Naive thymus-derived CD4-positive, alpha-beta T cell (primary cell): ENCODE measurements at regions not wholly inside any gene's neighbourhood (a gene's known extent, or its start where the extent isn't known, plus 50 kb on each side); places are given as distances from the start of the nearest gene placed in this dataset.
"Not testable (repeated sequence)": the region's sequence is repeated elsewhere in the genome, so short reads cannot be mapped to it uniquely, and the experiment has no call there.

Source experiments
- ATAC-seq: fragments of 150-1000 bp; cut with Tn5 transposase; 2 replicates; pipeline ENCODE4 v1.10.0; 2021; ENCODE audit warnings: mild to moderate bottlenecking, moderate library complexity
- CTCF ChIA-PET: fragments of 350-600 bp; sonication (Branson Sonifier 250); formaldehyde crosslinking; loops from one replicate; lab custom pipeline; 2021; ENCODE audit warnings: antibody characterized with exemption; lab: Charles Lee
- POLR2A ChIA-PET: fragments of 350-600 bp; sonication (Branson Sonifier 250); formaldehyde crosslinking; loops from one replicate; lab custom pipeline; 2021; ENCODE audit warnings: antibody characterized with exemption, inconsistent platforms; lab: Charles Lee
- DNase-seq, 9 donors: peaks; one replicate each; pipeline versions ENCODE4 v3.0.0 to v3.0.0-alpha.2; 2020 to 2022; ENCODE audit warnings: mixed read lengths in 1 of 9
- H3K27ac ChIP-seq: one replicate; pipeline ENCODE4 v1.7.0; 2013; ENCODE audit warnings: mild to moderate bottlenecking, low read depth, low read length, moderate library complexity
- H3K27me3 ChIP-seq, 2 donors: one replicate each; pipeline ENCODE4 v1.7.0; 2013; ENCODE audit warnings: low read length in 2 of 2, mild to moderate bottlenecking in 2 of 2, moderate library complexity in 2 of 2; ENCODE audit not compliant: control insufficient read depth in 2 of 2, insufficient read depth in 2 of 2
- H3K36me3 ChIP-seq, 3 experiments: 1 replicate in 2 of 3; 2 replicates in 1 of 3; pipeline ENCODE4 v1.7.0; 2013; ENCODE audit warnings: low read length in 3 of 3, mild to moderate bottlenecking in 3 of 3, moderate library complexity in 1 of 3; ENCODE audit not compliant: insufficient read depth in 3 of 3, control insufficient read depth in 2 of 3
- H3K4me1 ChIP-seq, 2 donors: one replicate each; pipeline ENCODE4 v1.7.0; 2013; ENCODE audit warnings: low read length in 2 of 2, mild to moderate bottlenecking in 2 of 2, moderate library complexity in 1 of 2; ENCODE audit not compliant: control insufficient read depth in 2 of 2, insufficient read depth in 2 of 2
- H3K4me3 ChIP-seq: 2 replicates; pipeline ENCODE4 v1.7.0; 2013; ENCODE audit warnings: mild to moderate bottlenecking, low read length
- H3K9me3 ChIP-seq, 3 experiments: 1 replicate in 2 of 3; 2 replicates in 1 of 3; pipeline ENCODE4 v1.7.0; 2013; ENCODE audit warnings: low read length in 3 of 3; ENCODE audit not compliant: control insufficient read depth in 2 of 3
- H3K27ac Mint-ChIP-seq, 9 donors: one replicate each; pipeline ENCODE4 v1.8.0; 2020 to 2022; ENCODE audit warnings: mixed read lengths in 9 of 9, mild to moderate bottlenecking in 8 of 9, moderate library complexity in 5 of 9, inconsistent platforms in 2 of 9
- H3K27me3 Mint-ChIP-seq, 5 donors: one replicate each; pipeline ENCODE4 v1.8.0; 2021 to 2022; ENCODE audit warnings: mixed read lengths in 5 of 5, mild to moderate bottlenecking in 1 of 5
- H3K36me3 Mint-ChIP-seq, 5 donors: one replicate each; pipeline ENCODE4 v1.8.0; 2020 to 2022; ENCODE audit warnings: mixed read lengths in 5 of 5, mild to moderate bottlenecking in 3 of 5, inconsistent platforms in 1 of 5
- H3K4me1 Mint-ChIP-seq, 7 donors: one replicate each; pipeline ENCODE4 v1.8.0; 2020 to 2022; ENCODE audit warnings: mixed read lengths in 7 of 7, mild to moderate bottlenecking in 3 of 7, inconsistent platforms in 1 of 7
- H3K4me3 Mint-ChIP-seq, 10 donors: one replicate each; pipeline ENCODE4 v1.8.0; 2020 to 2022; ENCODE audit warnings: mild to moderate bottlenecking in 10 of 10, mixed read lengths in 10 of 10, moderate library complexity in 6 of 10, inconsistent platforms in 2 of 10
- H3K9me3 Mint-ChIP-seq, 11 donors: one replicate each; pipeline ENCODE4 v1.8.0; 2020 to 2022; ENCODE audit warnings: mixed read lengths in 11 of 11, mild to moderate bottlenecking in 4 of 11, inconsistent platforms in 1 of 11, moderate library complexity in 1 of 11
- intact Hi-C, 2 donors: fragments of 100-400 bp; cut with micrococcal nuclease; formaldehyde crosslinking; loops; one replicate each; pipeline ENCODE4 v1.15.1; 2023

DNA sequence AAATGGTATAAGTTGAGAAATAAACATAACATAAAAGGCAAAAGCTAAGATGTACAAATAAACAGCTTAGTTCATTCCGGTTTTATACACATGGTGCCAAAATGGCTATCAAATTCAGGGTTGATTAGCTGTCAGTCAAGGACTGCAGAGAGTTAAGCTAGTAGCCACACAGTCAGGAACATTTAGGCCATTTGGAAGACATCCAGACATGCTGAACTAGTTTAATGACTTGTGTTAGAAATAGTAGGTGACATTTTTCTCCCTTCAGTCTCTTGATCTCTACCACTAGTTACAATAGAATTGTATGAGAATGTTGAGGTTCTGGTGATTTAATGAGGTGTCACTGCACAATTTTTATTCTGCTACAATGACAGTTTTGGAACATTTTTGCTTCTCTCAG lies 394.4 kb upstream of the SPHKAP start:
- Histone ChIP-seq H3K27ac (no peak overlapping the region), H3K36me3 (no peaks in the 10 kb centered on the region), H3K27me3 (no peaks in the 10 kb centered on the region), H3K9me3 (no peaks in the 10 kb centered on the region), H3K4me3 (no peak overlapping the region), H3K4me1 (no peaks in the 10 kb centered on the region)
- H3K27me3 Mint-ChIP-seq, result no peaks in the 10 kb centered on the region
- ChIA-PET CTCF (no interaction called here), POLR2A (no interaction called here)
- no peaks in the 10 kb centered on the region for H3K4me1 Mint-ChIP-seq
- no peaks in the 10 kb centered on the region for H3K36me3 Mint-ChIP-seq
- no peak overlapping the region for H3K4me3 Mint-ChIP-seq
- DNase-seq (no peak), ATAC-seq (no peak)
- H3K27ac Mint-ChIP-seq, result no peak overlapping the region
- peaks cover 0 to 17% (median 0%) of the 10 kb centered on the region in 11 donors for H3K9me3 Mint-ChIP-seq
- intact Hi-C loops, result no loop called here

DNA sequence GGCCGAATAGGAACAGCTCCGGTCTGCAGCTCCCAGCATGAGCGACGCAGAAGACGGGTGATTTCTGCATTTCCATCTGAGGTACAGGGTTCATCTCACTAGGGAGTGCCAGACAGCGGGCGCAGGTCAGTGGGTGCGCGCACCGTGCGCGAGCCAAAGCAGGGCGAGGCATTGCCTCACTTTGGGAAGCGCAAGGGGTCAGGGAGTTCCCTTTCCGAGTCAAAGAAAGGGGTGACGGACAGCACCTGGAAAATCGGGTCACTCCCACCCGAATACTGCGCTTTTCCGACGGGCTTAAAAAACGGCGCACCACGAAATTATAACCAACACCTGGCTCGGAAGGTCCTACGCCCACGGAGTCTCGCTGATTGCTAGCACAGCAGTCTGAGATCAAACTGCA lies 386.8 kb upstream of the SPHKAP start:
- H3K36me3 Mint-ChIP-seq, DNase-seq, H3K27me3 Mint-ChIP-seq, H3K36me3 ChIP-seq, CTCF ChIA-PET, ATAC-seq, H3K4me3 ChIP-seq, H3K4me1 ChIP-seq, H3K9me3 ChIP-seq, H3K27ac Mint-ChIP-seq, H3K27ac ChIP-seq, H3K4me1 Mint-ChIP-seq, intact Hi-C loops, H3K27me3 ChIP-seq, POLR2A ChIA-PET, H3K4me3 Mint-ChIP-seq: not testable (repeated sequence)
- H3K9me3 Mint-ChIP-seq, result peaks cover 0 to 16% (median 0%) of the 10 kb centered on the region in 11 donors

DNA sequence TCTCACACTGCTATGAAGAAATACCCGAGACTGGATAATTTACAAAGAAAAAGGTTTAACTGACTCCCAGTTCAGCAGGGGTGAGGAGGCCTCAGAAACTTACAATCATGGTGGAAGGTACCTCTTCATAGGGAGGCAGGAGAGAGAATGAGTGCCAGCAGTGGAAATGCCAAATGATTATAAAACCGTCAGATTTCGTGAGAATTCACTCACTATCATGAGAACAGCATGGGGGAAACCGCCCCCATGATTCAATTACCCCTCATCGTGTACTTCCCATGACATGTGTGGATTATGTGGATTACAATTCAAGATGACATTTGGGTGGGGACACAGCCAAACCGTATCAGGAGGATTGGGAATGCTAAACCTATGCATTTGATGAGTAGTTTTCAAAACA lies 380.3 kb upstream of the SPHKAP start:
- Mint-ChIP-seq H3K4me3 (no peak overlapping the region), H3K9me3 (peaks cover 0 to 21% (median 3%) of the 10 kb centered on the region in 11 donors), H3K27me3 (no peaks in the 10 kb centered on the region), H3K4me1 (no peaks in the 10 kb centered on the region), H3K36me3 (no peaks in the 10 kb centered on the region), H3K27ac (no peak overlapping the region)
- ChIA-PET CTCF (interaction anchor here (0.6 kb wide), 1 partner anchor 675 kb away, joined by 4 read pairs; no protein-coding TSS in a partner anchor), POLR2A (no interaction called here)
- Histone ChIP-seq H3K27me3 (no peaks in the 10 kb centered on the region), H3K27ac (no peak overlapping the region), H3K9me3 (no peaks in the 10 kb centered on the region), H3K36me3 (no peaks in the 10 kb centered on the region), H3K4me1 (no peaks in the 10 kb centered on the region), H3K4me3 (no peak overlapping the region)
- no peak for DNase-seq
- no peak for ATAC-seq
- intact Hi-C loops, result no loop called here

DNA sequence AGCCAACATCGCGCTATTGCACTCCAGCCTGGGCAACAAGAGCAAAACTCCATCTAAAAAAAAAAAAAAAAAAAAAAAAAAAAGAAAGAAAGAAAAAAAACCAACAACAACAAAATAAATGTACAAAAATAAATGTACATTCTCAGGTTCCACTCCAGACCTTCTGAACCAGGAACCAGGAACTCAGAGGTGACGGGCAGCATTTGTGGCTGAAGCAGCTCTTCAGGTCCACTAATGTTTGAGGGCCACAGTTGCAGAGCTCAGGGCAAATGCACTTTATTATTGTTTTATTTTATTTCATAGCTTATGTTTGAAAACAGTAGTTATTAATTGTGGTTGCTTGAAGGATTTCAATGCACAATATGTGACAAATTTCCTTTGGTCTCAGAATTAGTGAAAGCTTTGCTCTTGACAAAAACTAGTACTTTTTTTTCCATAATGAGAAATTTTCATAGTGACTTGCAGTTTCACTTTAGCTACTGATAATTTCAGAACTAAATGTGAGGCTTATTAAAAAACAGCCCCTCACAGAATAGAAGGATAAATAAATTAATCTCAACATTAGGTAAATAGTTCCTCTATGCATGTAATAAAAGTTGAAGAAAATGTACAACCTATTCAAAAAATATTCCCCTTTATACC lies 378.4 kb upstream of the SPHKAP start:
- intact Hi-C loops, result no loop called here
- Histone ChIP-seq H3K4me3 (no peak overlapping the region), H3K36me3 (no peaks in the 10 kb centered on the region), H3K27me3 (no peaks in the 10 kb centered on the region), H3K9me3 (no peaks in the 10 kb centered on the region), H3K4me1 (no peaks in the 10 kb centered on the region), H3K27ac (no peak overlapping the region)
- ChIA-PET POLR2A (no interaction called here), CTCF (no interaction called here)
- ATAC-seq (no peak), DNase-seq (no peak)
- Mint-ChIP-seq H3K27me3 (no peaks in the 10 kb centered on the region), H3K9me3 (peaks cover 0 to 19% (median 2%) of the 10 kb centered on the region in 11 donors), H3K36me3 (no peaks in the 10 kb centered on the region), H3K27ac (no peak overlapping the region), H3K4me3 (no peak overlapping the region), H3K4me1 (no peaks in the 10 kb centered on the region)

DNA sequence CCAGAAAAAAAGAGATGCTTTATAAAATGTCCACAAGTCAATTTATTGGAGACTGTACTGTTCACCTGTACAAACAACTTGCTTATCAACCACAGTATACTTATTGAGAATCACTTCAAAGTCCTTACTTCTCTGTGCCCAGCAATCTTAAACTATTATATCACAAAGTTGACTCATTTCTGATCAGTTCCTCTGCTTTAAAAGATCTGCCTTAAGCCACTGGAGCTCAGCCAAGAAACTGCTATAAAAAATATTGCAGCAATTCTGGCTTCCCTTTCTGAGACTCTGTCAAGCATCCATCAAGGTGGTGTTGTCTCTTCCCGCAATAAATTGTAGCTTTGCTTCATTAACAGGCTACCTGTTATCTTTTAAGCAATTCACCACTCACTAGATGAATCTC lies 375.2 kb upstream of the SPHKAP start:
- Mint-ChIP-seq H3K27me3 (no peaks in the 10 kb centered on the region), H3K4me3 (no peak overlapping the region), H3K9me3 (peaks cover 0 to 15% (median 1%) of the 10 kb centered on the region in 11 donors), H3K27ac (no peak overlapping the region), H3K36me3 (no peaks in the 10 kb centered on the region), H3K4me1 (no peaks in the 10 kb centered on the region)
- CTCF ChIA-PET, result no interaction called here
- Histone ChIP-seq H3K4me1 (no peaks in the 10 kb centered on the region), H3K36me3 (no peaks in the 10 kb centered on the region), H3K27ac (no peak overlapping the region), H3K27me3 (no peaks in the 10 kb centered on the region), H3K4me3 (no peak overlapping the region), H3K9me3 (no peaks in the 10 kb centered on the region)
- ATAC-seq (no peak), DNase-seq (no peak)
- POLR2A ChIA-PET, result no interaction called here
- intact Hi-C loops, result no loop called here

DNA sequence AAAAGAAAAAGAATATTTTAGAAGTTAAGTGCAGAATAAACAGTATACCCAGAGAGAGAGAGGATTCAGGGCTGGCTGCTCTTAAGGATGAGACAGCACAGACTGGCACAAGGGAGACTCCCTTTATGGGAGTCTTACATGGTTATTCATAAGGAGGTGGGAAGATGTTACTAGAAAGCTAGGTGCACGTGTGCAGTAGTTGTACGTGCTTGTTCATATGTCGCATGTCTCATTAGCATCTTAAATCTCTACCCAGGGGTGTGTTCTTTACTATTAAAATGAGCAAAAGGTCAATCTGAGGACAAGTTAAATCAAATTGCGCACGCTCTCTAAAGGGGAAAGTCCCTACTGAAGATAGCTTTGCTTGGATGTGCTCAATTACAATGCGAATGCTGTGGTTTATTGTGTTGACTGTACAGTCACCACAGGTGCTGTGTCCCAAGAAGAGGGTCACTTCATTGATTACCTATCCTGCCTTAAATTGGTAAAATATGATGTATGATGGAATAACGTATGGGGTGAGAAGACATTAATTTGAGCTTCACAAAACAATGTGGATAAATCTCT lies 368.0 kb upstream of the SPHKAP start:
- DNase-seq (no peak), ATAC-seq (no peak)
- Mint-ChIP-seq H3K27me3 (no peaks in the 10 kb centered on the region), H3K36me3 (no peaks in the 10 kb centered on the region), H3K4me3 (no peak overlapping the region), H3K4me1 (no peaks in the 10 kb centered on the region), H3K9me3 (peaks cover 0 to 16% (median under 1%) of the 10 kb centered on the region in 11 donors), H3K27ac (no peak overlapping the region)
- Histone ChIP-seq H3K27me3 (no peaks in the 10 kb centered on the region), H3K36me3 (no peaks in the 10 kb centered on the region), H3K4me3 (no peak overlapping the region), H3K27ac (no peak overlapping the region), H3K9me3 (no peaks in the 10 kb centered on the region), H3K4me1 (no peaks in the 10 kb centered on the region)
- intact Hi-C loops, result no loop called here
- ChIA-PET CTCF (no interaction called here), POLR2A (no interaction called here)

DNA sequence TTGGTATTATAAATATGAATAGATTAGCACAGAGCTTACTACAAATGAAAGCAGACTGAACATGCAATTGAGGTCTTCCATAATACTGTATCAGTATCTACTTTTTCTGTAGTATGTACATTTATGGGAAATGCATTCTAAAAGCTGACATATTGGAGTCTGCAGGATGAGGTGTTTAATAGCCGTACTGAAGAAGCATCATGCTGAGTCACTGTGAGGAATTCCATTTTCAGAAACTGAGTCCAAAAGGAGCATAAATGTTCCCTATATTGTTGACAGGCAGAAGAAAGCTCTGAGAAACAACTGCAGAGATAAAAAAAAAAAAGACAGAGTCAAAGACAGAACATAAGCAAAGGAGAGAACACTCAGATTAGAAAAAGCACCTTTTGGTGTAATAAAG lies 366.7 kb upstream of the SPHKAP start:
- H3K4me3 Mint-ChIP-seq, result no peak overlapping the region
- intact Hi-C loops, result no loop called here
- H3K36me3 Mint-ChIP-seq, result no peaks in the 10 kb centered on the region
- CTCF ChIA-PET, result no interaction called here
- Histone ChIP-seq H3K27me3 (no peaks in the 10 kb centered on the region), H3K36me3 (no peaks in the 10 kb centered on the region), H3K27ac (no peak overlapping the region), H3K4me1 (no peaks in the 10 kb centered on the region), H3K9me3 (no peaks in the 10 kb centered on the region), H3K4me3 (no peak overlapping the region)
- ATAC-seq (no peak), DNase-seq (no peak)
- POLR2A ChIA-PET, result no interaction called here
- H3K4me1 Mint-ChIP-seq, result no peaks in the 10 kb centered on the region
- H3K27me3 Mint-ChIP-seq, result no peaks in the 10 kb centered on the region
- no peak overlapping the region for H3K27ac Mint-ChIP-seq
- peaks cover 0 to 16% (median 0%) of the 10 kb centered on the region in 11 donors for H3K9me3 Mint-ChIP-seq
